Aorta (tissue), 5 donors: ENCODE measurements at regions not wholly inside any gene's neighbourhood (a gene's known extent, or its start where the extent isn't known, plus 50 kb on each side); places are given as distances from the start of the nearest gene placed in this dataset.

Experiments used
- ATAC-seq: fragments of 200-7000 bp; cut with Tn5 transposase; one replicate; pipeline ENCODE4 v1.9.1; 2022; ENCODE audit warnings: moderate library complexity; ENCODE audit not compliant: low FRiP score
- DNase-seq, 2 donors: peaks; one replicate each; pipeline ENCODE4 v3.0.0-alpha.2; 2020
- H3K27ac ChIP-seq, 2 donors: one replicate each; pipeline ENCODE4 v1.5.1; 2013; ENCODE audit warnings: low read length in 2 of 2, mild to moderate bottlenecking in 2 of 2, moderate library complexity in 2 of 2, control low read depth in 1 of 2, inconsistent platforms in 1 of 2, low read depth in 1 of 2
- H3K27me3 ChIP-seq, 2 donors: one replicate each; pipeline ENCODE4 v1.6.1; 2013; ENCODE audit warnings: control low read depth in 1 of 2, low read length in 1 of 2, mild to moderate bottlenecking in 1 of 2, moderate library complexity in 1 of 2; ENCODE audit not compliant: insufficient read depth in 2 of 2, control insufficient read depth in 1 of 2
- H3K36me3 ChIP-seq, 2 donors: one replicate each; pipeline ENCODE4 v1.6.1; 2013; ENCODE audit warnings: control low read depth in 1 of 2, low read length in 1 of 2, mild to moderate bottlenecking in 1 of 2; ENCODE audit not compliant: insufficient read depth in 2 of 2, control insufficient read depth in 1 of 2
- H3K4me1 ChIP-seq, 2 donors: one replicate each; pipeline ENCODE4 v1.6.1; 2013; ENCODE audit warnings: low read length in 2 of 2, control low read depth in 1 of 2, mild to moderate bottlenecking in 1 of 2, moderate library complexity in 1 of 2; ENCODE audit not compliant: insufficient read depth in 2 of 2, control insufficient read depth in 1 of 2
- H3K4me3 ChIP-seq, 2 donors: one replicate each; pipeline ENCODE4 v1.5.1; 2013; ENCODE audit warnings: low read length in 2 of 2, control low read depth in 1 of 2, mild to moderate bottlenecking in 1 of 2
- H3K9me3 ChIP-seq: one replicate; pipeline ENCODE4 v1.6.1; 2013; ENCODE audit warnings: mild to moderate bottlenecking, low read length; ENCODE audit not compliant: control insufficient read depth
- WGBS, 2 donors: extraction: QIAGEN DNeasy Blood & Tissue Kit; methylation state at CpG; one replicate each; pipeline ENCODE4 v1.1.7; 2013; 5-methylcytosine and 5-hydroxymethylcytosine counted together
- intact Hi-C, 2 donors: fragments of 100-400 bp; cut with DNase I; formaldehyde crosslinking; loops; one replicate each; pipeline versions ENCODE4 v1.14.2 to v1.15.0; 2022
- donor health status: healthy with polysubstance abuse.
- donor health status: Bipolar disorder and iron deficiency.
- donor health status: DM: no; HTN: no; CAD: no.
- donor health status: DM: no; HTN: no; CAD: no.
- donor health status: DM: yes; HTN: yes; CAD: no.

- no peak overlapping the region for H3K4me3 ChIP-seq
- peaks cover 1% of the 10 kb centered on the region for H3K9me3 ChIP-seq
- H3K36me3 ChIP-seq = no peaks in the 10 kb centered on the region
- H3K27me3 ChIP-seq = no peaks in the 10 kb centered on the region
- H3K27ac ChIP-seq = no peak overlapping the region
- 17 to 20% methylated on average over 4 of the region's 4 CpGs for WGBS, 2 donors
- ATAC-seq (no peak), DNase-seq (no peak)
- H3K4me1 ChIP-seq = no peaks in the 10 kb centered on the region
- intact Hi-C loops = no loop called here
Measured at GRCh38 chr22:34534101-34534500, 531.9 kb upstream of the ISX start.

GRCh38 chr22:34567367-34567766 lies 498.6 kb upstream of the ISX start:
- intact Hi-C loops = no loop called here
- no peaks in the 10 kb centered on the region for H3K36me3 ChIP-seq
- no peaks in the 10 kb centered on the region for H3K27me3 ChIP-seq
- no peak overlapping the region for H3K27ac ChIP-seq
- H3K4me1 ChIP-seq = no peaks in the 10 kb centered on the region
- peaks cover 1% of the 10 kb centered on the region for H3K9me3 ChIP-seq
- ATAC-seq (no peak), DNase-seq (no peak)
- 64 to 74% methylated on average over 4 of the region's 4 CpGs for WGBS, 2 donors
- H3K4me3 ChIP-seq = no peak overlapping the region

- Histone ChIP-seq H3K4me3 (no peak overlapping the region), H3K27ac (no peak overlapping the region), H3K4me1 (no peaks in the 10 kb centered on the region), H3K36me3 (no peaks in the 10 kb centered on the region), H3K9me3 (peaks cover 1% of the 10 kb centered on the region), H3K27me3 (no peaks in the 10 kb centered on the region)
- intact Hi-C loops = no loop called here
- no peak for ATAC-seq
- 45 to 53% methylated on average over 3 of the region's 3 CpGs for WGBS, 2 donors
- no peak for DNase-seq
Measured at GRCh38 chr22:34570408-34570807, 495.6 kb upstream of the ISX start.

- no peak overlapping the region for H3K4me3 ChIP-seq
- H3K27ac ChIP-seq = no peak overlapping the region
- no peaks in the 10 kb centered on the region for H3K36me3 ChIP-seq
- intact Hi-C loops = no loop called here
- no peak for DNase-seq
- peaks cover 0 to 2% of the 10 kb centered on the region in 2 donors for H3K27me3 ChIP-seq
- 85 to 91% methylated on average over 2 of the region's 2 CpGs for WGBS, 2 donors
- H3K9me3 ChIP-seq = no peaks in the 10 kb centered on the region
- no peak for ATAC-seq
- no peaks in the 10 kb centered on the region for H3K4me1 ChIP-seq
Measured at GRCh38 chr22:34579519-34579918, 486.4 kb upstream of the ISX start.

- WGBS, 2 donors = 4 to 6% methylated on average over 10 of the region's 10 CpGs
- no peaks in the 10 kb centered on the region for H3K4me1 ChIP-seq
- intact Hi-C loops = no loop called here
- DNase-seq = no peak
- H3K27ac ChIP-seq = no peak overlapping the region
- H3K9me3 ChIP-seq = no peaks in the 10 kb centered on the region
- no peaks in the 10 kb centered on the region for H3K27me3 ChIP-seq
- no peaks in the 10 kb centered on the region for H3K36me3 ChIP-seq
- no peak for ATAC-seq
- H3K4me3 ChIP-seq = no peak overlapping the region
Measured at GRCh38 chr22:34587357-34588356, 478.3 kb upstream of the ISX start.

GRCh38 chr22:34588871-34589545 lies 476.9 kb upstream of the ISX start:
- Histone ChIP-seq H3K4me3 (no peak overlapping the region), H3K4me1 (no peaks in the 10 kb centered on the region), H3K36me3 (no peaks in the 10 kb centered on the region), H3K27me3 (no peaks in the 10 kb centered on the region), H3K9me3 (no peaks in the 10 kb centered on the region), H3K27ac (no peak overlapping the region)
- intact Hi-C loops = no loop called here
- DNase-seq (no peak), ATAC-seq (no peak)
- WGBS, 2 donors = 79 to 80% methylated on average over 25 to 26 of the region's 26 CpGs

GRCh38 chr22:34592123-34592740 lies 473.7 kb upstream of the ISX start:
- Histone ChIP-seq H3K27ac (no peak overlapping the region), H3K9me3 (peaks cover 1% of the 10 kb centered on the region)
- ATAC-seq = no peak

GRCh38 chr22:34599567-34599966 lies 466.4 kb upstream of the ISX start:
- Histone ChIP-seq H3K27ac (no peak overlapping the region), H3K4me1 (no peaks in the 10 kb centered on the region), H3K36me3 (no peaks in the 10 kb centered on the region), H3K27me3 (no peaks in the 10 kb centered on the region), H3K9me3 (peaks cover 1% of the 10 kb centered on the region), H3K4me3 (no peak overlapping the region)
- WGBS, 2 donors = 74 to 88% methylated on average over 1 of the region's 1 CpG
- intact Hi-C loops = no loop called here
- ATAC-seq = peak; percentile 50
- no peak for DNase-seq

More at GRCh38 chr22:34592123-34592740, 473.7 kb upstream of the ISX start:
- H3K4me3 ChIP-seq = no peak overlapping the region
- WGBS, 2 donors = 77 to 86% methylated on average over 3 of the region's 3 CpGs
- DNase-seq = no peak
- intact Hi-C loops = no loop called here
- no peaks in the 10 kb centered on the region for H3K4me1 ChIP-seq
- no peaks in the 10 kb centered on the region for H3K27me3 ChIP-seq
- no peaks in the 10 kb centered on the region for H3K36me3 ChIP-seq
